Ascending aorta (tissue), 2 donors: ENCODE measurements at regions not wholly inside any gene's neighbourhood (a gene's known extent, or its start where the extent isn't known, plus 50 kb on each side); places are given as distances from the start of the nearest gene placed in this dataset.

Experiments used
- DNase-seq, 2 donors: peaks; one replicate each; pipeline ENCODE4 v3.0.0-alpha.2; 2019; ENCODE audit warnings: low spot score in 2 of 2
- H3K27ac ChIP-seq, 2 donors: fragments of 200-600 bp; sonication (generic); one replicate each; pipeline ENCODE4 v1.5.1; 2016 to 2017; ENCODE audit warnings: mild to moderate bottlenecking in 1 of 2
- H3K27me3 ChIP-seq: fragments of 200-600 bp; sonication (generic); one replicate; pipeline ENCODE4 v1.5.1; 2017
- H3K36me3 ChIP-seq, 2 donors: fragments of 200-600 bp; sonication (generic); one replicate each; pipeline ENCODE4 v1.5.1; 2016
- H3K4me1 ChIP-seq, 2 donors: fragments of 200-600 bp; sonication (generic); one replicate each; pipeline ENCODE4 v1.5.1; 2016 to 2017; ENCODE audit warnings: mild to moderate bottlenecking in 1 of 2
- H3K4me3 ChIP-seq, 2 donors: fragments of 200-600 bp; sonication (generic); one replicate each; pipeline ENCODE4 v1.5.1; 2016 to 2017; ENCODE audit warnings: mild to moderate bottlenecking in 1 of 2
- H3K9me3 ChIP-seq, 2 donors: fragments of 200-600 bp; sonication (generic); one replicate each; pipeline ENCODE4 v1.5.1; 2016
- intact Hi-C: fragments of 100-400 bp; cut with DNase I; formaldehyde crosslinking; loops from one replicate; pipeline ENCODE4 v1.15.1; 2023
- TF ChIP-seq, protein P1 (sequence below), 3 experiments: fragments of 200-600 bp in 2 of 3; fragments of 450-650 bp in 1 of 3; sonication (generic) in 2 of 3; IDR thresholded peaks; one replicate each; pipeline ENCODE4 v1.5.1; 2016 to 2019; ENCODE audit warnings: antibody characterized with exemption in 3 of 3, mild to moderate bottlenecking in 1 of 3, moderate library complexity in 1 of 3

DNA sequence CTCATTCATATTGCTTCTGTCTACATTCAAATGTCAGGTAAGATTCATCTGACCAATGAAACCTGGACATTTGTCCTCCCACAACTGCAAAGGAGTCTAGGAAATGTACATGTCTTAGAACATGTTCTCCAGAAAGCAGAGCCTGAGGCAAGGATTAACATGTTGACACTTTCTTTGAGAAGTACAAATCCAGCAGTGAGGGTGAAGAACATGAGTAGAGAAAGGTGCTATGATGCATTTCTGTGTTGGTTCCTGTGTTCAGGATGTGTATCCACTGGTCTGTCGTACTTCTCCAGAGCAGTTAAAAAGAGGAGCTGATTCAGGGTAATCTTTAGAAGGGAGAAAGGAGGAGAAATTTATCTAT lies 146.0 kb upstream of the AGR3 start:
- Histone ChIP-seq H3K4me1 (no peaks in the 10 kb centered on the region), H3K27ac (no peak overlapping the region), H3K9me3 (peaks cover 0 to 4% of the 10 kb centered on the region in 2 donors), H3K27me3 (no peaks in the 10 kb centered on the region), H3K36me3 (no peaks in the 10 kb centered on the region), H3K4me3 (no peak overlapping the region)
- DNase-seq, result no peak
- TF ChIP-seq, protein P1, sequence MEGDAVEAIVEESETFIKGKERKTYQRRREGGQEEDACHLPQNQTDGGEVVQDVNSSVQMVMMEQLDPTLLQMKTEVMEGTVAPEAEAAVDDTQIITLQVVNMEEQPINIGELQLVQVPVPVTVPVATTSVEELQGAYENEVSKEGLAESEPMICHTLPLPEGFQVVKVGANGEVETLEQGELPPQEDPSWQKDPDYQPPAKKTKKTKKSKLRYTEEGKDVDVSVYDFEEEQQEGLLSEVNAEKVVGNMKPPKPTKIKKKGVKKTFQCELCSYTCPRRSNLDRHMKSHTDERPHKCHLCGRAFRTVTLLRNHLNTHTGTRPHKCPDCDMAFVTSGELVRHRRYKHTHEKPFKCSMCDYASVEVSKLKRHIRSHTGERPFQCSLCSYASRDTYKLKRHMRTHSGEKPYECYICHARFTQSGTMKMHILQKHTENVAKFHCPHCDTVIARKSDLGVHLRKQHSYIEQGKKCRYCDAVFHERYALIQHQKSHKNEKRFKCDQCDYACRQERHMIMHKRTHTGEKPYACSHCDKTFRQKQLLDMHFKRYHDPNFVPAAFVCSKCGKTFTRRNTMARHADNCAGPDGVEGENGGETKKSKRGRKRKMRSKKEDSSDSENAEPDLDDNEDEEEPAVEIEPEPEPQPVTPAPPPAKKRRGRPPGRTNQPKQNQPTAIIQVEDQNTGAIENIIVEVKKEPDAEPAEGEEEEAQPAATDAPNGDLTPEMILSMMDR (IDR thresholded peaks at IDR 0.05), result no peak
- intact Hi-C loops, result no loop called here

DNA sequence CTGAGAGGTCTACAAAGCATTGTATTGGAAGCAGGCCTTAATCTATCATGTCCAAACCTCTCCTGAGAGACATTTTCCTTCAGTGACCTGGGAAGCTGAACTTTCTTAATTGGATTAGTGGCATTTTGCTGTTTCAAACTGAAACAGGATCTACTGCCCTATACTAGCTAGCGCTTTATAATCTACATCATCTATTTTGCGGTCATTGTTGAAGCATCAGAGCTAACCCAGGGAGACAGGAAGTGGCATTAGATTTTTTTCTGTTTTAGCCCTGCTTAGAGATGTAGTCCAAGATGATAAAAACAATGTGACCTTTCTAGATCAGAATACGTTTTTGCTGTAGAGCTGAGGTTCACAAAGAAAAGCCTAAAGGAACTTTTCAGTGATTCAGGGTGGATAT lies 147.4 kb upstream of the AGR3 start:
- H3K27me3 ChIP-seq, result no peaks in the 10 kb centered on the region

DNA sequence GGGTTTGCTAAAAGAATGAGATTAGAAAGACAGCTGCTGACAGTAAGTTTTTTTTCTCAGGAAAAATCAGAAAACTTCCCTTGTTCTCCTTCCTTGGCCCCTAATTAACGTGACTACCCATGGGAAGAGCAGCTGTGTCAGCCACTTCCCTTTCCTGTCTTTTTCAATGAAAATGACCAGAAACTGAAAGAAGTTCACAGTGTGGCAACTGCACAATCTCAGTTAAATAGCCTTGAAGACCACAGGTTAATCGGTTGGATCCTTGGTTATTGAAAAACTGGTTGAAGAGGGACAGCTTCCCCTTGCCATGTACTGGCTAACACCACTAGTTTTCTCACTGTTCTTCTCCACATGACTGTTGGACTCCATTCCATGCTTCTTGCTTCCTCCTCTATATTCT lies 148.8 kb upstream of the AGR3 start:
- Histone ChIP-seq H3K27ac (no peak overlapping the region), H3K4me3 (no peak overlapping the region), H3K4me1 (no peaks in the 10 kb centered on the region), H3K9me3 (peaks cover 0 to 4% of the 10 kb centered on the region in 2 donors), H3K27me3 (no peaks in the 10 kb centered on the region), H3K36me3 (no peaks in the 10 kb centered on the region)
- TF ChIP-seq, protein P1 (IDR thresholded peaks at IDR 0.05), result no peak
- intact Hi-C loops, result no loop called here
- DNase-seq, result no peak

More for the DNA sequence above, 147.4 kb upstream of the AGR3 start:
- peaks cover 0 to 4% of the 10 kb centered on the region in 2 donors for H3K9me3 ChIP-seq
- no peak overlapping the region for H3K4me3 ChIP-seq
- no peaks in the 10 kb centered on the region for H3K36me3 ChIP-seq
- intact Hi-C loops, result no loop called here
- H3K27ac ChIP-seq, result no peak overlapping the region
- no peak for DNase-seq
- no peaks in the 10 kb centered on the region for H3K4me1 ChIP-seq
- TF ChIP-seq, protein P1 (IDR thresholded peaks at IDR 0.05), result no peak

DNA sequence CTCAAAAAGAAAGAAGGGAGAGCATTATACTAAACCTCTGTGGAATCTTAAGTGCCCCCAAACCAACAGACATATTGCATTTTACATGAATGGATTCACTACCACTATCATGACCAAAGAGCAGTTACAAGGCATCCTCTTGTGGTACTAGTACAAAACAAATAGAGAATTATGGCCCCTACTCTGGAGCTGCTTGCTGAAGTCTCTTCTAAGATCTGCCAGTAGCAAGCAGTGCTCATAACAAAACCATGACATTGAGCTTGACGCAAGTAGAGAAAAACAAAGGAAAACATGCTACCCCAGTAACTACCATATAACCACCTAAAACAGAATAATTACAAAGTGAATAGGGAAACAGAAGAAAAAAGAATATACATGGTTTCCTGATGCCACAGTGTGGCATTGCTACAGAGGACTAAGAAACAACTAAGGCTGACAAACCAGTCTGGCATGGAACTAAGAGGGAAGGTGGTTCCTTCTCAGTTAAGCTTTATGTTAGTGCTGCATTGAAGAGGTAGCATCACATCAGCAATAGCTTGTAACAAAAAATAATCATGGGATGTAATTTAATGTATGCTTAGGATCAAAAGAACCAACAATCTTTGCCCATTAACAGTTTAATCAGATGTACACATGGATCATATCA lies 150.2 kb upstream of the AGR3 start:
- H3K4me1 ChIP-seq, result no peaks in the 10 kb centered on the region
- peaks cover 0 to 4% of the 10 kb centered on the region in 2 donors for H3K9me3 ChIP-seq
- DNase-seq, result no peak
- no peaks in the 10 kb centered on the region for H3K36me3 ChIP-seq
- H3K4me3 ChIP-seq, result no peak overlapping the region
- TF ChIP-seq, protein P1 (IDR thresholded peaks at IDR 0.05), result no peak
- H3K27ac ChIP-seq, result no peak overlapping the region
- intact Hi-C loops, result no loop called here
- no peaks in the 10 kb centered on the region for H3K27me3 ChIP-seq

DNA sequence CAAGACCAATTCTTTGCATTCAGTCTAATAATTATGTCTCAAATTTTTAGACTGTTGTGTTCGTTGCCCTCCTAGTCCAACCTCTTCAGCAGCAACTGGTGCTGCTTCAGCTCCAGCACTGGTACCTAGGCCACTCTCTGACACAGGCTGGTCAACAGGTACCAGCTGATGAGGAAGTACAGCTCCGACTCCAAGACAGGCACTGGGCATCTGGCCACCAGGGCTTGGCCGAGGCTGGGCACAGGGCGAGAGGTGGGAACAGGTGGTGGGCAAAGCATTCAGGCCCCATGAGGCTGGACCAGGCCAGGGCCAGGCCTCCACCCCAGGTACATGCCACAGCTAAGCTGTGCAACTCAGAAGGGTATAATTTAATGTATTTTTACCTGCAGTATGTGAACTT lies 151.5 kb upstream of the AGR3 start:
- Histone ChIP-seq H3K27ac (no peak overlapping the region), H3K9me3 (peaks cover 0 to under 1% of the 10 kb centered on the region in 2 donors), H3K36me3 (no peaks in the 10 kb centered on the region), H3K4me3 (no peak overlapping the region), H3K4me1 (no peaks in the 10 kb centered on the region), H3K27me3 (no peaks in the 10 kb centered on the region)
- intact Hi-C loops, result no loop called here
- TF ChIP-seq, protein P1 (IDR thresholded peaks at IDR 0.05), result no peak
- no peak for DNase-seq

DNA sequence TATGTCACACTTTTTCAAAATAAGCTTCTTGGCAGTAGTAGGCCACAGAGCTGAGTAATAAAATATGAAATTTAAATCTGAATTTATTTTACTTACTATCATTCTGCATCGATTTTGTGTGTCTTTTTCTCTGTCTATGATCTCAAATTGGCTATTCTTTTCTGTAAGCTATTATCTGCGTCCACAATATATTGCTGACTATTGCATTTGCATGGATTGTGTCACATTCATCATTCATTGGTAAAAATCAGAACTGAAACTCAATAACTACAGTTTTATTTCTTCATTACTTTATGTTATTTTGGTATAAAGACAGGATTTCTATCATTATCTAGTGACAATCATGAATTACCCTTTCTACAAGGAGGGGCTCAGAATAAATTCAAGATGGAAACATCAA lies 154.8 kb upstream of the AGR3 start:
- no peaks in the 10 kb centered on the region for H3K27me3 ChIP-seq
- no peaks in the 10 kb centered on the region for H3K9me3 ChIP-seq
- intact Hi-C loops, result no loop called here
- H3K4me1 ChIP-seq, result peaks cover 0 to 5% of the 10 kb centered on the region in 2 donors
- no peak for DNase-seq
- H3K4me3 ChIP-seq, result no peak overlapping the region
- no peak overlapping the region for H3K27ac ChIP-seq
- no peaks in the 10 kb centered on the region for H3K36me3 ChIP-seq
- TF ChIP-seq, protein P1 (IDR thresholded peaks at IDR 0.05), result no peak
